A673 (cell line): ENCODE measurements at regions not wholly inside any gene's neighbourhood (a gene's known extent, or its start where the extent isn't known, plus 50 kb on each side); places are given as distances from the start of the nearest gene placed in this dataset.
"Not testable (repeated sequence)": the region's sequence is repeated elsewhere in the genome, so short reads cannot be mapped to it uniquely, and the experiment has no call there.

Experiments
- BruUV-seq: library from RNA; stranded (reverse); fragments of 400-500 nt; replicated peaks from 2 replicates; lab custom pipeline; 2021; lab: Mats Ljungman, UMichigan
- CTCF ChIA-PET: fragments of 300-600 bp; sonication (Branson Sonifier 250); formaldehyde crosslinking; loops from one replicate; lab custom pipeline; 2022; ENCODE audit warnings: antibody characterized with exemption; lab: Charles Lee
- POLR2A ChIA-PET: fragments of 300-600 bp; sonication (Branson Sonifier 250); formaldehyde crosslinking; loops from one replicate; lab custom pipeline; 2022; ENCODE audit warnings: antibody characterized with exemption; ENCODE audit not compliant: low non-redundant PET; lab: Charles Lee
- DNase-seq: peaks from one replicate; pipeline ENCODE4 v3.0.0-alpha.2; 2015; ENCODE audit warnings: low spot score
- H3K27ac ChIP-seq: fragments of 200-600 bp; sonication (generic); 2 replicates; pipeline ENCODE4 v1.5.1; 2016; ENCODE audit warnings: mixed run types, low read depth, mild to moderate bottlenecking, mixed read lengths, antibody characterized with exemption, low read length; ENCODE audit not compliant: poor library complexity, severe bottlenecking
- H3K27me3 ChIP-seq: fragments of 200-600 bp; sonication (generic); replicated peaks from 2 replicates; pipeline ENCODE4 v1.6.1; 2017; ENCODE audit warnings: mixed run types, low read depth, mild to moderate bottlenecking, mixed read lengths, antibody characterized with exemption, low read length; ENCODE audit not compliant: insufficient read depth, poor library complexity
- H3K36me3 ChIP-seq: fragments of 200-600 bp; sonication (generic); 2 replicates; pipeline ENCODE4 v1.6.1; 2016; ENCODE audit warnings: mixed run types, mild to moderate bottlenecking, mixed read lengths, antibody characterized with exemption, low read length; ENCODE audit not compliant: insufficient read depth, poor library complexity, severe bottlenecking
- H3K4me1 ChIP-seq: fragments of 200-600 bp; sonication (generic); 2 replicates; pipeline ENCODE4 v1.6.1; 2017; ENCODE audit warnings: mixed run types, mild to moderate bottlenecking, mixed read lengths, antibody characterized with exemption, low read length; ENCODE audit not compliant: insufficient read depth, poor library complexity, severe bottlenecking
- H3K4me3 ChIP-seq: fragments of 200-600 bp; sonication (generic); 2 replicates; pipeline ENCODE4 v1.5.1; 2016; ENCODE audit warnings: low read depth, mixed run types, mild to moderate bottlenecking, mixed read lengths, low read length; ENCODE audit not compliant: poor library complexity, severe bottlenecking
- H3K9me3 ChIP-seq: fragments of 200-600 bp; sonication (generic); 2 replicates; pipeline ENCODE4 v1.6.1; 2016; ENCODE audit warnings: mixed run types, low read depth, mild to moderate bottlenecking, mixed read lengths, antibody characterized with exemption, low read length; ENCODE audit not compliant: poor library complexity, severe bottlenecking
- CTCF ChIP-seq: fragments of 300-800, 200-600 bp; sonication (generic); conservative IDR thresholded peaks from 2 replicates; pipeline ENCODE4 v1.5.1; 2017; ENCODE audit warnings: low read depth, mild to moderate bottlenecking, antibody characterized with exemption, low read length, moderate library complexity, mixed read lengths
- EZH2 ChIP-seq: fragments of 200-600 bp; sonication (generic); IDR thresholded peaks from 2 replicates; pipeline ENCODE4 v1.6.1; 2017; ENCODE audit warnings: borderline replicate concordance, low read depth, mild to moderate bottlenecking, mixed read lengths, antibody characterized with exemption, low read length; ENCODE audit not compliant: poor library complexity, severe bottlenecking
- intact Hi-C: fragments of 100-400 bp; cut with micrococcal nuclease; formaldehyde crosslinking; loops from one replicate; pipeline ENCODE4 v1.10.0; 2022; ENCODE audit not compliant: unreplicated experiment

DNA sequence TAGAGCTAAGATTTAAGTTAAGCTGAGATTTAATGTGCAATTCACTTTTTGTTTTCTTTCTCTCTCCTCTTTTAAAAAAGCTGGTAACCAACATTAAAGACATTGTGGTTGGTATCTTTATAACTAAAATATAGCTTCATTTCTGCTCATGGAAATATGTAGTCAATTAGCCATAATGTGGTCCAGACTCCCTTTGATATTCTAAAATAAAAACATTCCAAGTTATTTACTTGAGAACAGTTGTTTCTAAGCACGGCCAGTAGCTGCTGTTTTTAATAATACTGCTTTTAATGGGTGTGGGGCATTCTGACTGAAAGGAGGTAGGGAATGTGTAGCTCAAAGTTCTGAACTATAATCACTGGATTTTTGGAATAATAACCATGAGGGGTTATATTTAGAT lies 183.3 kb upstream of the FBXO11 start:
- CTCF ChIA-PET, result no interaction called here
- no peak for DNase-seq
- BruUV-seq, result no TSS peak
- intact Hi-C loops, result no loop called here
- H3K4me1 ChIP-seq, result no peaks in the 10 kb centered on the region
- POLR2A ChIA-PET, result no interaction called here
- H3K4me3 ChIP-seq, result no peak overlapping the region
- H3K9me3 ChIP-seq, result no peaks in the 10 kb centered on the region
- H3K27me3 ChIP-seq, result peaks cover 4% of the 10 kb centered on the region
- no peak overlapping the region for H3K27ac ChIP-seq
- H3K36me3 ChIP-seq, result no peaks in the 10 kb centered on the region
- TF ChIP-seq EZH2, result no peak
- TF ChIP-seq CTCF, result no peak

DNA sequence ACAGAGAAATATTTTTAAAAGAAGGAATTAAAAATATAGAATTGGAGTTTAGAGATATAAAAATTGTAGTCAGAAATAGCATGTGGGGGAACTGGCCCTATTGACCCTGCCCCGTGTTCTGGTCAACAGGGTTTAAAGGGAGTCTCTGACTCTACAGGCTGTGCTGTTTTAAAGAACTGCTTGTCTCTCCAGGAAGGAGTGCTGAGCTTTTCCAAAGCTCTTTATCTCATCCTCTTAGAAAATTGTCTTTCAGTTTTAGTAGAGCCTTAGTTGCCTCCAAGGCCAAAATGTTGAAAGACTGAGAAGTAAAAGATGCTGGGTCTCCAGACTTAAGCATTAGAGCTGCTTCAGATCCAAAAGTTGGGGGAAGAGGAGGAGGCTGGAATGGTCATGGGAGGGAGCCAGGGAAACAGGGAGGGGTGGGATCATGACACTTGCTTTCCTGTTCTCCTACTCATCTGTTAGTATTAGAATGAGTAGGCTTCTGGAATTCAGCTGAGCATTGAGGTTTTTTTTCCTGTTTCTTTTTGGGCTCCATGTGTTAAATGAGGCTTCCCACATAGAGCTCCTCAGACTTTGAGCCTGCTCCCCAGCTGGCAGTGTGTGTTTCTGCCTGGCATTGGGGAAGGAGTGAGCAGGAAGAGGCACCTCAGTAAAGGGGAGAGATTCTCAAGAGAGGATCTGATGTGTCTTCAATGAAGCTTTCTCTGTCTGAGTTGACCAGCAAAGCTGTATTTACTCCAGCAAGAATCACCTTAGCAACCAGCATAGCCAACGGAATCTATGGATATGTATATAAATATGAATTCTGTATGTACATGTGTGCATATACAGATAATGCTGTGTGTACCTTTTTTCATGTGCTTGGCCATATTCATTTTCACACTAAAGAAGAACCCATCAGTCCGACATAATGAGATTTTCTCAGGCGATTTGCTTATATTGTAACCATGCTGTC lies 186.8 kb upstream of the FBXO11 start:
- TF ChIP-seq EZH2, result no peak
- TF ChIP-seq CTCF, result no peak
- Histone ChIP-seq H3K9me3 (no peaks in the 10 kb centered on the region), H3K27me3 (peaks cover 4% of the 10 kb centered on the region), H3K4me3 (no peak overlapping the region), H3K27ac (no peak overlapping the region), H3K36me3 (no peaks in the 10 kb centered on the region), H3K4me1 (no peaks in the 10 kb centered on the region)
- DNase-seq, result no peak
- BruUV-seq, result no TSS peak
- POLR2A ChIA-PET, result no interaction called here
- CTCF ChIA-PET, result no interaction called here
- intact Hi-C loops, result no loop called here

GRCh38 chr2:48096765-48097164 lies 190.5 kb upstream of the FBXO11 start:
- intact Hi-C loops, H3K9me3 ChIP-seq, H3K36me3 ChIP-seq, CTCF ChIA-PET, POLR2A ChIA-PET, H3K4me3 ChIP-seq, DNase-seq, BruUV-seq, H3K4me1 ChIP-seq, H3K27ac ChIP-seq: not testable (repeated sequence)
- H3K27me3 ChIP-seq, result peaks cover 13% of the 10 kb centered on the region

DNA sequence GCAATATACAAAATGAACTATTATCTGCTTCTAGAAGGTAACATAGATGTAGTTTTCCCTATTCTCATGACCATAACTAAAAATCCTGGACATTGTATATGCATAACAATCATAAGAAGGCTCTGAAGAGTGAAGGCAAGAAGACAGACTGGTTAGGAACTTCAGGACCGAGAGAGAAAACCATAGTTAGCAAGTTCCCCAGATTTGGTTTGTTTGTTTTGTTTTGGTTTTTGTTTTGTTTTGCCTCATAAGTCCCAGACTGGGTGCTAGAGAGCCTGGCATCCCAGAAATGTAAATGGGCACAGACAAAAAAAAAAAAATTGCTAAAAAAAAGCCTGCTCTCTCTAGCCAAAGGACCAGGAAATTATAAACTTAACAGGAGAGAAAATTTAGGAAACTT lies 192.2 kb upstream of the FBXO11 start:
- no peak for DNase-seq
- no peaks in the 10 kb centered on the region for H3K4me1 ChIP-seq
- no peaks in the 10 kb centered on the region for H3K36me3 ChIP-seq
- intact Hi-C loops, result no loop called here
- H3K4me3 ChIP-seq, result no peak overlapping the region
- H3K27ac ChIP-seq, result no peak overlapping the region
- no TSS peak for BruUV-seq
- POLR2A ChIA-PET, result no interaction called here
- peaks cover 9% of the 10 kb centered on the region for H3K27me3 ChIP-seq
- no peaks in the 10 kb centered on the region for H3K9me3 ChIP-seq
- TF ChIP-seq CTCF (no peak), EZH2 (no peak)
- CTCF ChIA-PET, result no interaction called here
